D721Med (cell line): ENCODE measurements at regions not wholly inside any gene's neighbourhood (a gene's known extent, or its start where the extent isn't known, plus 50 kb on each side); places are given as distances from the start of the nearest gene placed in this dataset.

Source experiments
- DNase-seq: peaks from one replicate; pipeline ENCODE4 v3.0.0; 2011; ENCODE audit warnings: low spot score; ENCODE audit not compliant: insufficient read length
- FAIRE-seq: peaks from 2 replicates; lab custom pipeline; 2011; peaks lifted over from hg19 to GRCh38; lab: Jason Lieb, UNC
- CTCF ChIP-seq: IDR thresholded peaks from 2 replicates; pipeline ENCODE4 v1.5.1; 2012; ENCODE audit warnings: mild to moderate bottlenecking, control low read depth; ENCODE audit not compliant: insufficient read depth; ENCODE audit errors: missing control alignments

- DNase-seq: no peak
- no peak for TF ChIP-seq CTCF
- no peak for FAIRE-seq
These were observed 601.1 kb upstream of the PIK3C3 start for GRCh38 chr18:41353777-41354528.

- FAIRE-seq (no peak), DNase-seq (no peak)
- no peak for TF ChIP-seq CTCF
These were observed 603.6 kb upstream of the PIK3C3 start for GRCh38 chr18:41351430-41351829.

- peak; percentile 38 for FAIRE-seq
- DNase-seq: no peak
- TF ChIP-seq CTCF: no peak
These were observed 608.0 kb upstream of the PIK3C3 start for GRCh38 chr18:41347057-41347456.

GRCh38 chr18:41343808-41344207, 611.2 kb upstream of the PIK3C3 start:
- DNase-seq: no peak
- TF ChIP-seq CTCF: no peak
- FAIRE-seq: no peak

GRCh38 chr18:41338341-41338740, 616.7 kb upstream of the PIK3C3 start:
- FAIRE-seq (peak; percentile 72), DNase-seq (no peak)

GRCh38 chr18:41331661-41332060, 623.4 kb upstream of the PIK3C3 start:
- DNase-seq (no peak), FAIRE-seq (no peak)
- no peak for TF ChIP-seq CTCF

More at GRCh38 chr18:41338341-41338740, 616.7 kb upstream of the PIK3C3 start:
- no peak for TF ChIP-seq CTCF

- FAIRE-seq (no peak), DNase-seq (no peak)
- no peak for TF ChIP-seq CTCF
These were observed 628.7 kb upstream of the PIK3C3 start for GRCh38 chr18:41326311-41326710.
